ENCODE measurements at regions not wholly inside any gene's neighbourhood (a gene's known extent, or its start where the extent isn't known, plus 50 kb on each side); places are given as distances from the start of the nearest gene placed in this dataset.

GRCh38 chr12:98224584-98225221, 290.7 kb upstream of the TMPO start (continued):
- peak; percentile 46; the same call in 1 of the 2 replicates for TF ChIP-seq NR2F1 (conservative IDR thresholded peaks at IDR 0.05)
- TF ChIP-seq ATF7 (IDR thresholded peaks at IDR 0.05; ENCODE audit: low read depth): peak; percentile 90
- TF ChIP-seq LARP7 (IDR thresholded peaks at IDR 0.05): no peak
- no peak for TF ChIP-seq PBX3 (IDR thresholded peaks at IDR 0.05; ENCODE audit: insufficient replicate concordance, low read depth, low read length)
- TF ChIP-seq ATF2 (IDR thresholded peaks at IDR 0.05; ENCODE audit: low read length): no peak
- peak; percentile 69 for TF ChIP-seq MXI1 (IDR thresholded peaks at IDR 0.05; ENCODE audit: low read depth, low read length)
- no peak for TF ChIP-seq KLF5 (IDR thresholded peaks at IDR 0.05; ENCODE audit: partially characterized antibody)
- TF ChIP-seq MEF2B (IDR thresholded peaks at IDR 0.05; ENCODE audit: partially characterized antibody, poor library complexity, severe bottlenecking): peak; percentile 82
- TF ChIP-seq MLLT1 (IDR thresholded peaks at IDR 0.05): peak; percentile 43; the same call in 1 of the 2 replicates
- 0 out of 2 replicates have a peak, but pooled peaks have one; percentile 56 for TF ChIP-seq GATAD2B (conservative IDR thresholded peaks at IDR 0.05; ENCODE audit: low read depth)
- TF ChIP-seq WRNIP1 (IDR thresholded peaks at IDR 0.05; ENCODE audit: borderline replicate concordance, low read depth, low read length): no peak
- TF ChIP-seq SRF (IDR thresholded peaks at IDR 0.05; ENCODE audit: low read depth in 2 of 2, low read length in 2 of 2): no peak
- TF ChIP-seq IKZF1 (conservative IDR thresholded peaks at IDR 0.05): peak; percentile 73
- no peak for TF ChIP-seq YY1 (IDR thresholded peaks at IDR 0.05; ENCODE audit: low read depth, low read length)
- peak; percentile 67 for TF ChIP-seq PKNOX1 (IDR thresholded peaks at IDR 0.05)
- TF ChIP-seq SMC3 (IDR thresholded peaks at IDR 0.05; ENCODE audit: borderline replicate concordance, low read length): no peak
- TF ChIP-seq CUX1 (IDR thresholded peaks at IDR 0.05; ENCODE audit: insufficient replicate concordance, low read depth, low read length): peak; percentile 76
